ENCODE measurements at regions not wholly inside any gene's neighbourhood (a gene's known extent, or its start where the extent isn't known, plus 50 kb on each side); places are given as distances from the start of the nearest gene placed in this dataset.

DNA sequence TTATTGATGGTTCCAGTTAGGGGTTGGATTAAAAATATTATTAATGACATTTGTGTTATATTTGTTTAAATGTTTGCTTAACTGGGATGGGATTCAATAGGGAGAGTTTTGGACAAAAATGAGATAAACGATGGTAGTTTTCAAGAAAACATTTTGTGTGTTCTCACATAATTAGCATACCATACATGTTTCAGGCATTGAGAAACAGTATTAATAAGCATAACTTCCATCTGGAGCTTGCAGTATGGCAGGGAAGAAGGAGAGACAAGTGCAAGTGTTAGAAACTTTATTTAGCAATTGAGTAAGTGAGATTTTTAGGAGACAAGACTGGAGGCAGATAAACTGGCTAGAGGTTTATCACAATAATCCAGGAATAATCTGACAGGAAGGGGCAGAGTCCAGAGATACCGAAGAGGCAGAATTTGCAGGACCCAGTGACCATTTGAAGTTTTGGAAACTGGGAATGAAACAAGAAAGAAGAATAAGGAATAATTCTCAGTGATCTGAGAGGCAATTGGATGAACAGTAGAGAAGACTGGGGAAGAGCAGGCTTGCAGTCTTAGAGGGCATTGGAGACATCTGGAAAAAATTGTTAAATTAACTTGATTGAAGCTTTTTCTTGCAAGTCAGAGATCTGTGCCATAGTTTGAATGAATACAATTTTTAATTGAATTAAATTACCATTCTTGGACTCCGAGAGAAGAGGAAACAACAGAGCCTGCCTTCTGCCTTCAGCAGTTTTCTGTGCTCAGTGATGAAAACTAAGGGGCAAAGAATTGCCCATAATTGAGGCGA, 73.0 kb upstream of the PTCHD4 start:
- DNase-seq: no peak

DNA sequence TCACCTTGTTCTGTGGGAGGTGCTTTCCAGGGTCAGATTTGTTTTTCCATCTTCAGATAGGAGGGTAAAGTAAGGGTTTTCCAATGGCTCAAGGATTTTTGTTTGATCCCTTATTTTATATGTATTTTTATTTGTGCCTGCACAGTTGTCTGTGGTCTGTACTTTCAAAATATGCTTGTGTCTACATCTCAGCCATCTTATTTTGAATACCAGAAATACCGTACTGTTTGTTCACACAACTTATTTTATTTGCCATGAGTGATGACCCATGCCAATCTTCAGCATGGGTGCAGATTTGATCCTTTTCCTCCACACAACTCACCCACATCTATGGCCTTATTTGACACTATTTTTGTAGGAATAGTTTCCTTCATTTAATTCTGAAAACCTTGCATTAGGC, 72.2 kb upstream of the PTCHD4 start:
- no peak for DNase-seq

DNA sequence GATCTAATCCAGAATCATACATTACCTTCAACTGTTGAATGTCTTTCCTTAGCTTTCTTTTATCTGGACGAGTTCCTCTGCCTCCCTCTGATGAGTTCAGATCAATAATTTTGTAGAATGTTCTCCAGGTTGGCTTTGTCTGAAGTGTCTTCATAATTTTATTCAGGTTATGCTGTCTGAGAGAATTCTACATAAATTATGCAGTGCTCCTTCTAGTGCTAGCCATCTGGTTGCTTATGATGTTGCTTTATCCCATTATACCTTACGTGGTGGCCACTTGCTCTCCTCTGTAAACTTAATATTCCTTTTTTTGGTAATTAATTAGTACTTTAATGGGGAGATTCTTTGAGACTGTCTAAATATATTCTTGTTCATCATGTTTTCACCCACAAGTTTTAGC, 67.7 kb upstream of the PTCHD4 start:
- DNase-seq: no peak

DNA sequence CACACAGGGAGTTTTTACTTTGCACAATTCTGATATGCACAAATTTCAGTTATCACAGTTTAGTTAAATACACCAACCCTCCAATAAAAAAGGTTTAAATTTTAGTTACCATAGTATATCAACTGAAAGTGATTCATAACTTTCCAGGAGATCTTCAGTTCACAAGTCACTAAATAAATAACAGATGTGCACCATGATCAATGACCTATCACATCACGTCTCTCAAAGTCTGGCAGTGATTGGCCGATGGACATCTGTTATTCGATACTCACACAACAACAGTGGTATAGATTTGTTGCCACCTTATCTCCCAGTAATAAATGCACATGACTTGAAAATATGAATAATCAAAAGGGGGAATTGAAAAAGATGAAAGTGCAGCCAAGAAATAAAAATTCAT, 66.8 kb upstream of the PTCHD4 start:
- no peak for DNase-seq

DNA sequence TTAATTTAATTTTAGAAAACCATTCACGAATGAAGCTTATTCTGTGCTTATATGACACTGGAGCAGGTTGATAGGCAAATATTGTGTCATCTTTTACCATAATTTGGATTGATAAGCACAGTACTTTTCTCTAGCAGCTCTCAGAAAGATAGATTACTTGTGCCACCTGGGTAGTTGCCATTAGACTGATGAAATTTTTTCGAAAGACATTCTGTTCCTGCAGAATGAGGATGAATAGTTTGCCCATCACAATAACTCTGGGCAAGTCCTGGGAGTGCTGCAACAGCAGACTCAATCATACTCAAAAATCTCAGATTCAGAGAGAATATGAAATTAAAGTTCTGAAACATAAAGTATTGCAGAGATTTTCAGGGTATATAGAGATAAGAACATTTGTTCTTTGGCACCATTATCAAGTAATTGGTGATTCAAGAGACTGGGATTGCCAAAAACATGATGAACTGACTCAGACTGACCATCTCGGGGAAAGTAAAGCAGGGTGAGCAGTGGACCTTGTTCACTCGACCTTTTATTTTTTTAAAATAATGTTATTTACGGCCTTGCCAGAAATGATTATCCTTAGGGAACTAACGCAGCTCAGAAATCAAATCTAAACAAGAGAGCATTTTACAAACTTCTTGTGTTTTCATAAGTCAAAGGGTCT, 65.8 kb upstream of the PTCHD4 start:
- no peak for DNase-seq

DNA sequence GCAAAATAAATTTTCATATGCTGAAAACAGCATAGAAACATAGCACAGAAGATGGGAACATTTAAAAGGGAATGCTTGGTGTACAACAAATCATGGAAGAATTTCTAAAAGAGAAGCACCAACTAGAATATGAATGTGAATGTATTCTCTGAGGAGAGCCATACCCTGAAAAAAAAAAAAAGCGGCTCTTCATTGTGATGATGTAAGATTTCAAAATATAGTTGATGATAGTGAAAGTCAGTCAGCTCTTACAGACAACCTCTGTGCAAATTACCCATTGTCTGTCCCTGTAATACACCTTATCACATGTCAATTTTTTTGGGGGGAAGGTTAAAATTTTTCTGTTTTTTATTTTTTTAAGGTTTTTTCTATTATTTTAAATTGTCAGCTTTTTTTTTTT, 58.6 kb upstream of the PTCHD4 start:
- no peak for DNase-seq
